ENCODE measurements at regions not wholly inside any gene's neighbourhood (a gene's known extent, or its start where the extent isn't known, plus 50 kb on each side); places are given as distances from the start of the nearest gene placed in this dataset.

GRCh38 chr20:20782231-20782630 lies 69.8 kb upstream of the RALGAPA2 start (continued):
- no peak for TF ChIP-seq EP300 (IDR thresholded peaks at IDR 0.05)
- TF ChIP-seq RAD21 (conservative IDR thresholded peaks at IDR 0.05 in 1 of 2, IDR thresholded peaks at IDR 0.05 in 1 of 2): no peak
- no peak for TF ChIP-seq FOXS1 (CRISPR knock-in tag; IDR thresholded peaks at IDR 0.05)

- Histone ChIP-seq H3K4me1 (no peaks in the 10 kb centered on the region), H3K4me3 (no peak overlapping the region), H3K27ac (no peak overlapping the region), H3K4me2 (no peak overlapping the region), H3K9me3 (no peaks in the 10 kb centered on the region)
- ChIA-PET POLR2A (no interaction called here), CTCF (interaction anchor here (1.2 to 1.8 kb wide), 2 partner anchors 12 to 56 kb away, joined by 4 read pairs; no protein-coding TSS in a partner anchor)
- no peak for TF ChIP-seq MYC (IDR thresholded peaks at IDR 0.05; ENCODE audit: borderline replicate concordance, low read length)
- FAIRE-seq: no peak
- ATAC-seq: no peak
- 66% methylated on average over 5 of the region's 5 CpGs for WGBS (ENCODE audit: missing lambda C conversion rate)
- DNase-seq (ENCODE audit: low read depth in 1 of 2, low spot score in 1 of 2): no peak
These were observed 68.6 kb upstream of the RALGAPA2 start for GRCh38 chr20:20781029-20781428.

GRCh38 chr20:20780127-20780824 lies 67.8 kb upstream of the RALGAPA2 start:
- 39% methylated on average over 5 of the region's 7 CpGs for WGBS (ENCODE audit: missing lambda C conversion rate)
- CTCF ChIA-PET: interaction anchor here (1.2 to 1.8 kb wide), 2 partner anchors 13 to 57 kb away, joined by 4 read pairs; no protein-coding TSS in a partner anchor
- Histone ChIP-seq H3K4me3 (no peak overlapping the region), H3K4me2 (no peak overlapping the region), H3K9me3 (0 out of 3 replicates have a peak, but pooled peaks cover 4% of the 10 kb centered on the region), H3K4me1 (no peaks in the 10 kb centered on the region), H3K27ac (no peak overlapping the region)
- peak; percentile 33 to 65; a peak in 2 of 6 replicates for ATAC-seq
- no peak for FAIRE-seq
- POLR2A ChIA-PET: no interaction called here
- no peak for TF ChIP-seq SMC3 (IDR thresholded peaks at IDR 0.05)
- TF ChIP-seq HOXB13 (CRISPR knock-in tag; IDR thresholded peaks at IDR 0.05; ENCODE audit: low read depth): no peak
- TF ChIP-seq ZSCAN20 (CRISPR knock-in tag; IDR thresholded peaks at IDR 0.05): no peak
- no peak for TF ChIP-seq MAX (IDR thresholded peaks at IDR 0.05)
- no peak for TF ChIP-seq HDAC2 (IDR thresholded peaks at IDR 0.05)
- no peak for TF ChIP-seq POLR2AphosphoS2 (conservative IDR thresholded peaks at IDR 0.05; ENCODE audit: low read length)
- TF ChIP-seq FOXS1 (CRISPR knock-in tag; IDR thresholded peaks at IDR 0.05): no peak
- no peak for TF ChIP-seq HOXB5 (CRISPR knock-in tag; IDR thresholded peaks at IDR 0.05)
- no peak for TF ChIP-seq JUNB (IDR thresholded peaks at IDR 0.05)
- no peak for TF ChIP-seq REST (IDR thresholded peaks at IDR 0.05)
- 0 out of 2 replicates have a peak, but pooled peaks have one; percentile 10 for TF ChIP-seq HES2 (IDR thresholded peaks at IDR 0.05)
- TF ChIP-seq CEBPB (IDR thresholded peaks at IDR 0.05): peak; percentile 48 to 70
- TF ChIP-seq BCL3 (IDR thresholded peaks at IDR 0.05): no peak
- TF ChIP-seq MAFK (IDR thresholded peaks at IDR 0.05; ENCODE audit: partially characterized antibody): no peak
- TF ChIP-seq CHD2 (IDR thresholded peaks at IDR 0.05; ENCODE audit: low read length, partially characterized antibody): no peak
- no peak for TF ChIP-seq MAZ (IDR thresholded peaks at IDR 0.05; ENCODE audit: borderline replicate concordance, low read depth, low read length)
- no peak for TF ChIP-seq FOSL2 (IDR thresholded peaks at IDR 0.05)
- no peak for TF ChIP-seq FOSL2 (CRISPR knock-in tag; IDR thresholded peaks at IDR 0.05)
- DNase-seq (ENCODE audit: low read depth in 1 of 2, low spot score in 1 of 2): peak in 1 of 2 experiments; percentile 28
